GM06990 (cell line): ENCODE measurements at regions not wholly inside any gene's neighbourhood (a gene's known extent, or its start where the extent isn't known, plus 50 kb on each side); places are given as distances from the start of the nearest gene placed in this dataset.
"Not testable (repeated sequence)": the region's sequence is repeated elsewhere in the genome, so short reads cannot be mapped to it uniquely, and the experiment has no call there.

Experiments
- DNase-seq: peaks from one replicate; pipeline ENCODE4 v3.0.0-alpha.2; 2011; ENCODE audit not compliant: insufficient read length; ENCODE audit errors: extremely low read depth
- H3K27me3 ChIP-seq: replicated peaks from 2 replicates; pipeline ENCODE4 v1.6.0; 2011; ENCODE audit warnings: low read length; ENCODE audit not compliant: control insufficient read depth, insufficient read depth
- H3K36me3 ChIP-seq: 2 replicates; pipeline ENCODE4 v1.5.1; 2011; ENCODE audit warnings: low read length; ENCODE audit not compliant: control insufficient read depth, insufficient read depth
- H3K4me3 ChIP-seq: replicated peaks from 2 replicates; pipeline ENCODE4 v1.5.1; 2011; ENCODE audit warnings: low read depth, mild to moderate bottlenecking, control low read depth, low read length
- TF ChIP-seq, protein P1 (sequence below): IDR thresholded peaks from 2 replicates; pipeline ENCODE4 v1.5.1; 2011; ENCODE audit warnings: low read length, control low read depth, mild to moderate bottlenecking, inconsistent platforms; ENCODE audit not compliant: insufficient read depth, poor library complexity, severe bottlenecking

DNA sequence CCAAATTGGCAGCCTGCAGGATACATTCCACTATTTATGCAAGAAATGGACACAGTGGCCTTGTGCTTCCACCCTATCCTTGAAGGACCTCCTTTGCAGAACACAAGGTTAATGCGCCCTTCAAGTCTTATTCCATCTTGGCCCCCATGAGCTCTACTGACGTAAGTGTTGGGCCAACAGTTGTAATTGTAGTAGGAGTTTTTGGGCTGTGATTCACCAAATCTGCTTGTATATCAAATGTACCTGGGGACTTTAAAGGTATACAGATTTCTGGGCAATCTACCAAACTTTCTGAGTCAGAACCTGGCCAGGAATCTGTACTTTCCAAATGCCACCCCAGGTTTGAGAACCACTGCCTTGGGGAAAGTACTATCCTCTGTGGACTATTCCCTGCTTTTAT is 100.9 kb upstream of the MARK1 start:
- no peaks in the 10 kb centered on the region for H3K27me3 ChIP-seq
- no peaks in the 10 kb centered on the region for H3K36me3 ChIP-seq
- DNase-seq = no peak
- TF ChIP-seq, protein P1, sequence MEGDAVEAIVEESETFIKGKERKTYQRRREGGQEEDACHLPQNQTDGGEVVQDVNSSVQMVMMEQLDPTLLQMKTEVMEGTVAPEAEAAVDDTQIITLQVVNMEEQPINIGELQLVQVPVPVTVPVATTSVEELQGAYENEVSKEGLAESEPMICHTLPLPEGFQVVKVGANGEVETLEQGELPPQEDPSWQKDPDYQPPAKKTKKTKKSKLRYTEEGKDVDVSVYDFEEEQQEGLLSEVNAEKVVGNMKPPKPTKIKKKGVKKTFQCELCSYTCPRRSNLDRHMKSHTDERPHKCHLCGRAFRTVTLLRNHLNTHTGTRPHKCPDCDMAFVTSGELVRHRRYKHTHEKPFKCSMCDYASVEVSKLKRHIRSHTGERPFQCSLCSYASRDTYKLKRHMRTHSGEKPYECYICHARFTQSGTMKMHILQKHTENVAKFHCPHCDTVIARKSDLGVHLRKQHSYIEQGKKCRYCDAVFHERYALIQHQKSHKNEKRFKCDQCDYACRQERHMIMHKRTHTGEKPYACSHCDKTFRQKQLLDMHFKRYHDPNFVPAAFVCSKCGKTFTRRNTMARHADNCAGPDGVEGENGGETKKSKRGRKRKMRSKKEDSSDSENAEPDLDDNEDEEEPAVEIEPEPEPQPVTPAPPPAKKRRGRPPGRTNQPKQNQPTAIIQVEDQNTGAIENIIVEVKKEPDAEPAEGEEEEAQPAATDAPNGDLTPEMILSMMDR = no peak
- no peak overlapping the region for H3K4me3 ChIP-seq

DNA sequence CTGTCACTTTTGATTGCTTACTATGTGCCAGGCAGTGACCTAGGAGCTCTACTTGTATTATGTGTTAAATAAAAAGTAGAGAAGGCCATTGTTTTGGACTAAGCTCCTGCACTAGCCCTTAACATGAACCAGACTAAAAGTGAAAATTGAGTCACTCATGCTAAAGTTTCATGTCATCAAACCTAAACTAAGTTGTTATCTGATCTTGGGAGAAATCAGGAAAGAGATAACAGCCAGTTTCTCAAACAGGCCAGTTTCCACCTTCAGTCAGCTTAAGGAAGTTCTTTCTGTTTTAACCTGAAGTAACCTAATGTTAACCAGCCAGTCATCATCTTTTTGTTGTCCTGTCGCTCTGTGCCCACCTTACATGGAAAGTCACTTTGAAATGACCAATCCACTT is 102.1 kb upstream of the MARK1 start:
- no peaks in the 10 kb centered on the region for H3K36me3 ChIP-seq
- TF ChIP-seq, protein P1 = no peak
- DNase-seq = no peak
- no peak overlapping the region for H3K4me3 ChIP-seq
- H3K27me3 ChIP-seq = no peaks in the 10 kb centered on the region

DNA sequence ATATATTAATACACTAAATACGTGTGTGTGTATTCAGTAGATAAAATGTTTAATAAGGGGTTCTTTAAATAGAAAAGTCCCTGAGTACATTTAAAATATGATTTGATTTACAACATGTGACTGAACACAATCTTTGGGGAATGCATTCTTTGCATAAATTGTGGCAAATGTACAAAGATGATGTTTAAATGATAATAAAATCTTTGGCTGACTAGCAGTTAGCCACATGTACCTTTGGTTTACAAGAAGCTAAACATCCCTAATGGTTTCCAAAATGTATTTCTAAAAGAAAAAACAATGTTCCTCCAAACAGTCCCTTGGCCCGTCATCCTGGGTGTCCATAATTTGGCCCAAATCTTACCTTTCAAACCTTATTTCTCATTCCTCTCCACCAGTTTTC is 106.4 kb upstream of the MARK1 start:
- DNase-seq = no peak
- no peaks in the 10 kb centered on the region for H3K27me3 ChIP-seq
- H3K4me3 ChIP-seq = no peak overlapping the region
- no peaks in the 10 kb centered on the region for H3K36me3 ChIP-seq
- TF ChIP-seq, protein P1 = no peak

DNA sequence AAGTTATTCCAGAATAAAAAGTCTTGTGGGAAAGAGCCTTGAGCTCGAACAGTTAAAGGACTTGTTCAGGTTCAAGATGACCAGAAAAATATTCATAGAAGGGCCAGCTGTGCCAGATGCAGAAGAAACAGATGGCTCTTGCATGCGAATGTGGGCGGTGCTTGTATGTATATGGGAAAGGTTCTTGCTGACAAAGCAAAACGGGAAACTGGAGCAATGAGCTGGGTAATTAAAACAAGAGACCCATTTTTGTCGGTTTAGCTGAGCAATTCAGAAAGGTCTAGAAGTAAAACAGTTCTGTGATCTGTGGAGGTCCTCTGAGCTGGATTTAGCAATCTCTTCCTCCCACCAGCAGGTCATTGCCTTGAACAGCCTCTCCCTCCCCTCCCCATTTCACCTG is 107.2 kb upstream of the MARK1 start:
- DNase-seq = no peak
- H3K27me3 ChIP-seq = no peaks in the 10 kb centered on the region
- TF ChIP-seq, protein P1 = no peak
- no peak overlapping the region for H3K4me3 ChIP-seq
- H3K36me3 ChIP-seq = no peaks in the 10 kb centered on the region

DNA sequence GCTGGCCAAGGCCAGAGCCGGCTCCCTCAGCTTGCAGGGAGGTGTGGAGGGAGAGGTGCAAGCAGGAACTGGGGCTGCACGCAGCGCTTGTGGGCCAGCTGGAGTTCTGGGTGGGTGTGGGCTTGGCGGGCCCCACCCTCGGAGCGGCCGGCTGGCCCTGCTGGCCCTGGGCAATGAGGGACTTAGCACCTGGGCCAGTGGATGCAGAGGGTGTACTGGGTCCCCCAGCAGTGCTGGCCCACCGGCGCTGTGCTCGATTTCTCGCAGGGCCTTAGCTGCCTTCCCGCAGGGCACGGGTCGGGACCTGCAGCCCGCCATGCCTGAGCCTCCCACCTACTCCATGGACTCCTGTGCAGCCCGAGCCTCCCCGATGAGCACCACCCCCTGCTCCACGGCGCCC is 115.6 kb upstream of the MARK1 start:
- not testable (repeated sequence) for DNase-seq, H3K4me3 ChIP-seq, H3K27me3 ChIP-seq, H3K36me3 ChIP-seq

DNA sequence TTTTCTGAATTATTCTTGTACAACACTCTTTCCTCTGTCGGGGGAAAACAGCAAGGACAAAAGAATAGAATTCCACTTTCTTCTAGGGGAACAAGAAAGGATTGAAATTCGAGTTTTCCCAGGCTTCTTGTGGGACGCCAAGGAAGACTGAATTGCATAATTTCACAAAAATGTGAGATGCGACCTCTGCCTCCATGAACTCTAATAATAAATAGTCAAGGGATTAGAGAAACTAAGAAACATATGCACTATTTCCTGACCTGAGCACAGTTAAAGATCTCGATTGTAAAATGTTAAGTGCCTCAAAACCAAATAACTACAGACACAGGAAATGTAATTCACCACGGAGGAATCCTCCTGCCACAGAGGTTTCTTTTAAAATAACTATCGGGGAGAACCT is 117.3 kb upstream of the MARK1 start:
- H3K4me3 ChIP-seq = no peak overlapping the region
- no peaks in the 10 kb centered on the region for H3K36me3 ChIP-seq
- TF ChIP-seq, protein P1 = no peak
- H3K27me3 ChIP-seq = no peaks in the 10 kb centered on the region; the same call in 1 of the 2 replicates
- no peak for DNase-seq
